H1 (cell line): ENCODE measurements at regions not wholly inside any gene's neighbourhood (a gene's known extent, or its start where the extent isn't known, plus 50 kb on each side); places are given as distances from the start of the nearest gene placed in this dataset.

ENCODE experiments used
- CTCF ChIA-PET: fragments of 300-600 bp; sonication (Branson Sonifier 250); formaldehyde crosslinking; loops from one replicate; lab custom pipeline; 2021; ENCODE audit not compliant: partially characterized antibody; lab: Charles Lee
- POLR2A ChIA-PET: fragments of 300-600 bp; sonication (Branson Sonifier 250); formaldehyde crosslinking; loops from one replicate; lab custom pipeline; 2021; ENCODE audit warnings: inconsistent platforms; ENCODE audit not compliant: partially characterized antibody; lab: Charles Lee
- DNase-seq, 2 experiments: peaks; one replicate each; pipeline versions ENCODE4 v3.0.0 to v3.0.0-alpha.2; 2010 to 2022; ENCODE audit warnings: low spot score in 2 of 2, low read depth in 1 of 2, mixed read lengths in 1 of 2
- FAIRE-seq: peaks from 2 replicates; lab custom pipeline; 2011; peaks lifted over from hg19 to GRCh38; lab: Jason Lieb, UNC
- H2AFZ ChIP-seq: 2 replicates; pipeline ENCODE4 v1.8.1; 2012; ENCODE audit warnings: low read length, inconsistent platforms
- H2AK5ac ChIP-seq: 2 replicates; pipeline ENCODE4 v1.6.1; 2013; ENCODE audit warnings: low read depth, low read length
- H2BK120ac ChIP-seq: replicated peaks from 2 replicates; pipeline ENCODE3; 2013; ENCODE audit warnings: low read depth, low read length, inconsistent platforms
- H2BK12ac ChIP-seq: 2 replicates; pipeline ENCODE4 v1.6.1; 2013; ENCODE audit warnings: low read depth, low read length
- H2BK15ac ChIP-seq: 2 replicates; pipeline ENCODE4 v1.6.1; 2013; ENCODE audit warnings: low read length
- H2BK20ac ChIP-seq: 2 replicates; pipeline ENCODE4 v1.6.1; 2013; ENCODE audit warnings: low read length
- H2BK5ac ChIP-seq: 2 replicates; pipeline ENCODE4 v1.6.1; 2013; ENCODE audit warnings: low read depth, low read length
- H3K14ac ChIP-seq: 2 replicates; pipeline ENCODE4 v1.6.1; 2013; ENCODE audit warnings: inconsistent platforms; ENCODE audit not compliant: insufficient read length
- H3K18ac ChIP-seq: 2 replicates; pipeline ENCODE4 v1.6.1; 2013; ENCODE audit warnings: low read length; ENCODE audit errors: extremely low read depth
- H3K23ac ChIP-seq: 2 replicates; pipeline ENCODE4 v1.6.1; 2013; ENCODE audit warnings: inconsistent platforms; ENCODE audit not compliant: insufficient read length
- H3K23me2 ChIP-seq: 2 replicates; pipeline ENCODE4 v1.6.1; 2013; ENCODE audit warnings: low read depth, low read length
- H3K27ac ChIP-seq: 2 replicates; pipeline ENCODE4 v1.6.1; 2011; ENCODE audit warnings: low read depth, low read length, inconsistent platforms
- H3K27me3 ChIP-seq, 4 experiments: replicated peaks in 1 of 4; 1 replicate in 1 of 4; 2 replicates in 3 of 4; pipeline versions ENCODE4 v1.6.1 to v1.8.1; 2011 to 2013; ENCODE audit warnings: low read length in 3 of 4, mild to moderate bottlenecking in 3 of 4, inconsistent platforms in 2 of 4, mixed read lengths in 2 of 4, moderate library complexity in 1 of 4; ENCODE audit not compliant: control insufficient read depth in 3 of 4, insufficient read depth in 3 of 4; ENCODE audit errors: extremely low read depth in 1 of 4
- H3K36me3 ChIP-seq, 4 experiments: 2 replicates each; pipeline versions ENCODE4 v1.6.1 to v1.8.1; 2011 to 2013; ENCODE audit warnings: mild to moderate bottlenecking in 4 of 4, low read length in 3 of 4, moderate library complexity in 2 of 4, control low read depth in 1 of 4, inconsistent platforms in 1 of 4; ENCODE audit not compliant: insufficient read depth in 4 of 4, control insufficient read depth in 2 of 4
- H3K4ac ChIP-seq: replicated peaks from 2 replicates; pipeline ENCODE3; 2013; ENCODE audit warnings: low read length, low read depth, mixed read lengths, inconsistent platforms; ENCODE audit not compliant: insufficient read length
- H3K4me1 ChIP-seq, 4 experiments: replicated peaks in 1 of 4; 1 replicate in 1 of 4; 2 replicates in 3 of 4; pipeline versions ENCODE4 v1.6.1 to v1.8.1; 2011 to 2013; ENCODE audit warnings: low read length in 3 of 4, inconsistent platforms in 2 of 4, mixed read lengths in 1 of 4; ENCODE audit not compliant: insufficient read depth in 4 of 4, control insufficient read depth in 3 of 4
- H3K4me2 ChIP-seq, 2 experiments: 2 replicates each; pipeline versions ENCODE4 v1.6.1 to v1.8.1; 2011 to 2013; ENCODE audit warnings: low read depth in 2 of 2, low read length in 2 of 2, control low read depth in 1 of 2, inconsistent platforms in 1 of 2, mild to moderate bottlenecking in 1 of 2; ENCODE audit not compliant: insufficient read depth in 1 of 2
- H3K4me3 ChIP-seq, 4 experiments: fragments of 200-600, 300-600 bp in 1 of 4; sonication (generic), shearing (Covaris generic), sonication (Bioruptor Twin) in 1 of 4; 2 replicates each; pipeline versions ENCODE4 v1.5.1 to v1.8.1; 2011 to 2016; ENCODE audit warnings: low read length in 4 of 4, low read depth in 3 of 4, control low read depth in 2 of 4, inconsistent platforms in 2 of 4, mild to moderate bottlenecking in 2 of 4, mixed read lengths in 1 of 4, moderate library complexity in 1 of 4; ENCODE audit not compliant: insufficient read depth in 2 of 4; ENCODE audit errors: extremely low read depth in 1 of 4
- H3K56ac ChIP-seq: replicated peaks from 2 replicates; pipeline ENCODE3; 2013; ENCODE audit warnings: low read depth, mild to moderate bottlenecking, mixed read lengths, low read length, inconsistent platforms; ENCODE audit not compliant: insufficient read length
- H3K79me1 ChIP-seq: 2 replicates; pipeline ENCODE4 v1.6.1; 2013; ENCODE audit warnings: low read depth, low read length, control low read depth
- H3K79me2 ChIP-seq, 2 experiments: 2 replicates each; pipeline versions ENCODE4 v1.6.1 to v1.8.1; 2012 to 2013; ENCODE audit warnings: low read length in 2 of 2, mild to moderate bottlenecking in 2 of 2, inconsistent platforms in 1 of 2; ENCODE audit not compliant: insufficient read depth in 2 of 2, control insufficient read depth in 1 of 2
- H3K9ac ChIP-seq, 4 experiments: replicated peaks in 1 of 4; 1 replicate in 1 of 4; 2 replicates in 3 of 4; pipeline versions ENCODE4 v1.6.1 to v1.8.1; 2011 to 2013; ENCODE audit warnings: low read depth in 3 of 4, low read length in 3 of 4, control low read depth in 2 of 4, mild to moderate bottlenecking in 2 of 4, moderate library complexity in 2 of 4, inconsistent platforms in 1 of 4; ENCODE audit errors: extremely low read depth in 1 of 4
- H3K9me3 ChIP-seq, 2 experiments: 2 replicates each; pipeline versions ENCODE4 v1.6.1 to v1.8.1; 2012 to 2013; ENCODE audit warnings: mild to moderate bottlenecking in 2 of 2, moderate library complexity in 2 of 2, control low read depth in 1 of 2, inconsistent platforms in 1 of 2, low read depth in 1 of 2, low read length in 1 of 2, mixed read lengths in 1 of 2; ENCODE audit not compliant: insufficient read depth in 2 of 2
- H4K20me1 ChIP-seq, 2 experiments: replicated peaks in 1 of 2; 2 replicates each; pipeline versions ENCODE3 to v1.8.1; 2011 to 2013; ENCODE audit warnings: inconsistent platforms in 2 of 2, low read length in 2 of 2, mild to moderate bottlenecking in 1 of 2; ENCODE audit not compliant: insufficient read depth in 2 of 2, control insufficient read depth in 1 of 2
- H4K5ac ChIP-seq: 2 replicates; pipeline ENCODE4 v1.6.1; 2013; ENCODE audit warnings: low read length, low read depth, mixed read lengths, inconsistent platforms; ENCODE audit not compliant: insufficient read length
- H4K8ac ChIP-seq: 2 replicates; pipeline ENCODE4 v1.8.0; 2013; ENCODE audit warnings: mild to moderate bottlenecking, moderate library complexity, low read length, inconsistent platforms; ENCODE audit not compliant: insufficient read depth; ENCODE audit errors: extremely low read depth
- H4K91ac ChIP-seq: replicated peaks from 2 replicates; pipeline ENCODE3; 2013; ENCODE audit warnings: low read length, mixed read lengths, inconsistent platforms; ENCODE audit not compliant: insufficient read length
- CEBPB ChIP-seq: IDR thresholded peaks from 2 replicates; pipeline ENCODE4 v1.6.1; 2012; ENCODE audit warnings: low read depth, low read length
- CTBP2 ChIP-seq: IDR thresholded peaks from 2 replicates; pipeline ENCODE4 v1.7.0; 2011; ENCODE audit warnings: borderline replicate concordance, mild to moderate bottlenecking, moderate library complexity, mixed read lengths, low read length; ENCODE audit not compliant: insufficient read depth, insufficient read length
- CTCF ChIP-seq, 3 experiments: IDR thresholded peaks; 1 replicate in 2 of 3; 2 replicates in 1 of 3; pipeline versions ENCODE4 v1.5.1 to v1.6.1; 2011; ENCODE audit warnings: low read length in 3 of 3, mild to moderate bottlenecking in 3 of 3, inconsistent platforms in 2 of 3, low read depth in 1 of 3, moderate library complexity in 1 of 3; ENCODE audit not compliant: insufficient read depth in 1 of 3; ENCODE audit errors: control extremely low read depth in 1 of 3
- EGR1 ChIP-seq: IDR thresholded peaks from 2 replicates; pipeline ENCODE4 v1.6.1; 2011; ENCODE audit warnings: low read depth, low read length, borderline replicate concordance
- GTF2F1 ChIP-seq: IDR thresholded peaks from 2 replicates; pipeline ENCODE4 v1.6.1; 2012; ENCODE audit warnings: low read depth, low read length, improper control_type of control experiment, borderline replicate concordance
- HDAC6 ChIP-seq: IDR thresholded peaks from one replicate; pipeline ENCODE4 v1.7.1; 2012; ENCODE audit warnings: low read depth, mild to moderate bottlenecking, inconsistent platforms, low read length, moderate library complexity
- POLR2AphosphoS5 ChIP-seq: IDR thresholded peaks from 2 replicates; pipeline ENCODE4 v1.6.1; 2011; ENCODE audit warnings: low read depth, low read length
- SIN3A ChIP-seq, 2 experiments: IDR thresholded peaks in 1 of 2; conservative IDR thresholded peaks in 1 of 2; 2 replicates each; pipeline ENCODE4 v1.6.1; 2011 to 2012; ENCODE audit warnings: low read length in 2 of 2, improper control_type of control experiment in 1 of 2, low read depth in 1 of 2, mild to moderate bottlenecking in 1 of 2
- SIX5 ChIP-seq: IDR thresholded peaks from 2 replicates; pipeline ENCODE4 v1.6.1; 2011; ENCODE audit warnings: mild to moderate bottlenecking, low read depth, low read length
- TCF12 ChIP-seq: IDR thresholded peaks from 2 replicates; pipeline ENCODE4 v1.6.1; 2011; ENCODE audit warnings: low read depth, mild to moderate bottlenecking, low read length
- USF2 ChIP-seq: IDR thresholded peaks from 2 replicates; pipeline ENCODE4 v1.6.1; 2011; ENCODE audit warnings: low read length, improper control_type of control experiment
- WGBS, 2 experiments: shearing (Covaris generic) in 1 of 2; methylation state at CpG; one replicate each; pipeline versions ENCODE4 v1.1.6 to v1.1.7; 2013 to 2015; ENCODE audit warnings: low lambda C conversion rate in 2 of 2, mixed read lengths in 2 of 2, inconsistent platforms in 1 of 2, low coverage in 1 of 2, missing lambda C conversion rate in 1 of 2; ENCODE audit not compliant: insufficient replicate concordance in 2 of 2, insufficient coverage in 1 of 2, insufficient read length in 1 of 2; ENCODE audit errors: extremely low coverage in 1 of 2, missing lambda C conversion rate in 1 of 2; 5-methylcytosine and 5-hydroxymethylcytosine counted together

GRCh38 chr17:17416007-17416399 lies 60.8 kb upstream of the MED9 start:
- whole genome bisulfite sequencing, 2 experiments, result 77% methylated on average over 2 of the region's 2 CpGs; no CpG with 5 or more reads in 1 of the 2 experiments
- no peak overlapping the region for H2BK15ac ChIP-seq
- no peaks in the 10 kb centered on the region for H3K79me2 ChIP-seq
- H2BK120ac ChIP-seq, result no peak overlapping the region
- no peak overlapping the region for H3K56ac ChIP-seq
- H3K4me1 ChIP-seq, result no peaks in the 10 kb centered on the region; a peak in 1 of 7 replicates
- no peak overlapping the region for H3K4ac ChIP-seq
- no peak overlapping the region for H3K14ac ChIP-seq
- no peak overlapping the region for H3K4me3 ChIP-seq
- H2AFZ ChIP-seq, result peak overlapping the region; percentile 83
- H3K27me3 ChIP-seq, result no peaks in the 10 kb centered on the region; a peak in 1 of 7 replicates
- H2BK5ac ChIP-seq, result no peak overlapping the region
- H4K91ac ChIP-seq, result no peak overlapping the region
- H2AK5ac ChIP-seq, result no peak overlapping the region
- H3K18ac ChIP-seq, result no peak overlapping the region
- H2BK12ac ChIP-seq, result no peak overlapping the region
- no peaks in the 10 kb centered on the region for H4K20me1 ChIP-seq
- peaks cover 0 to 10% of the 10 kb centered on the region in 2 experiments; a peak in 2 of 4 replicates for H3K9me3 ChIP-seq
- H4K8ac ChIP-seq, result no peak overlapping the region
- no peak overlapping the region for H3K9ac ChIP-seq
- no peak for DNase-seq
- POLR2A ChIA-PET, result no interaction called here
- H3K4me2 ChIP-seq, result no peak overlapping the region
- H2BK20ac ChIP-seq, result no peak overlapping the region
- H3K36me3 ChIP-seq, result no peaks in the 10 kb centered on the region
- CTCF ChIA-PET, result interaction anchor here (0.9 kb wide), 1 partner anchor 15 kb away, joined by 3 read pairs; no protein-coding TSS in a partner anchor
- peak overlapping the region; percentile 76 for H4K5ac ChIP-seq
- no peak overlapping the region for H3K23ac ChIP-seq
- no peaks in the 10 kb centered on the region for H3K79me1 ChIP-seq
- peak; percentile 82 for FAIRE-seq
- no peak overlapping the region for H3K27ac ChIP-seq
- no peaks in the 10 kb centered on the region for H3K23me2 ChIP-seq
- no peak for TF ChIP-seq GTF2F1
- peak; percentile 78 for TF ChIP-seq SIX5
- no peak for TF ChIP-seq SIN3A (conservative IDR thresholded peaks at IDR 0.05 in 1 of 2, IDR thresholded peaks at IDR 0.05 in 1 of 2; ENCODE audit: low read depth in 1 of 2, low read length in 2 of 2)
- no peak for TF ChIP-seq EGR1
- no peak for TF ChIP-seq TCF12
- no peak for TF ChIP-seq CTBP2
- TF ChIP-seq POLR2AphosphoS5, result no peak
- peak; percentile 86 for TF ChIP-seq USF2
- no peak for TF ChIP-seq HDAC6
- peak; percentile 93 for TF ChIP-seq CEBPB
- TF ChIP-seq CTCF (IDR thresholded peaks at IDR 0.05; ENCODE audit: control extremely low read depth in 1 of 3, insufficient read depth in 1 of 3, low read depth in 1 of 3, low read length in 3 of 3), result no peak
